D721Med (cell line): ENCODE measurements at regions not wholly inside any gene's neighbourhood (a gene's known extent, or its start where the extent isn't known, plus 50 kb on each side); places are given as distances from the start of the nearest gene placed in this dataset.

Experiments
- DNase-seq: peaks from one replicate; pipeline ENCODE4 v3.0.0; 2011; ENCODE audit warnings: low spot score; ENCODE audit not compliant: insufficient read length
- FAIRE-seq: peaks from 2 replicates; lab custom pipeline; 2011; peaks lifted over from hg19 to GRCh38; lab: Jason Lieb, UNC
- CTCF ChIP-seq: IDR thresholded peaks from 2 replicates; pipeline ENCODE4 v1.5.1; 2012; ENCODE audit warnings: mild to moderate bottlenecking, control low read depth; ENCODE audit not compliant: insufficient read depth; ENCODE audit errors: missing control alignments

- no peak for DNase-seq
- no peak for FAIRE-seq
- TF ChIP-seq CTCF, result no peak
Observed at GRCh38 chr2:222790932-222791331, 69.9 kb upstream of the ACSL3 start.

GRCh38 chr2:222792001-222792611 is 68.7 kb upstream of the ACSL3 start:
- FAIRE-seq, result no peak
- DNase-seq, result no peak
- TF ChIP-seq CTCF, result no peak

GRCh38 chr2:222794585-222795449 is 66.0 kb upstream of the ACSL3 start:
- no peak for TF ChIP-seq CTCF
- no peak for FAIRE-seq
- DNase-seq, result no peak

GRCh38 chr2:222795450-222796357 is 65.1 kb upstream of the ACSL3 start:
- DNase-seq, result no peak
- TF ChIP-seq CTCF, result no peak
- no peak for FAIRE-seq

GRCh38 chr2:222796413-222797103 is 64.3 kb upstream of the ACSL3 start:
- FAIRE-seq (no peak), DNase-seq (no peak)
- no peak for TF ChIP-seq CTCF

GRCh38 chr2:222797261-222797660 is 63.6 kb upstream of the ACSL3 start:
- peak; percentile 43 for TF ChIP-seq CTCF
- DNase-seq (no peak), FAIRE-seq (no peak)
